ENCODE measurements at regions not wholly inside any gene's neighbourhood (a gene's known extent, or its start where the extent isn't known, plus 50 kb on each side); places are given as distances from the start of the nearest gene placed in this dataset.
"Not testable (repeated sequence)": the region's sequence is repeated elsewhere in the genome, so short reads cannot be mapped to it uniquely, and the experiment has no call there.

DNA sequence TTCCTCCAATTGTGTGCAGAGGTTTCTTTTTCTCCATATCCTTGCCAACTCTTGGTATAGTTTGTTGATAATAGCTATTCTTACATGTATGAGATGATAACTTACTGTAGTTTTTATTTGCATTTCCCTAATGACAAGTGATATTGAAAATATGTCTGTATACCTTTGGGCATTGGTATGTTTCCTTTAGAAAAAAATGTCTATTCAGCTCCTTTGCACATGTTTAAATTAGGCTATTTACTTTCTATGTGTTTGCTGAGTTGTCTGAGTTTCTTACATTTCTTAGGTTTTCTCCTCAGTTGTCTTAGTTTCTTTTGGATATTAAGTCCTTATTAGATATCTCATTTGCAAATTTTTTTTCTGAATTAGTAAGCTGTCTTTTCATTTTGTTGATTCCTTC, 487.3 kb upstream of the EPHA5 start:
- DNase-seq (ENCODE audit: low spot score): no peak

DNA sequence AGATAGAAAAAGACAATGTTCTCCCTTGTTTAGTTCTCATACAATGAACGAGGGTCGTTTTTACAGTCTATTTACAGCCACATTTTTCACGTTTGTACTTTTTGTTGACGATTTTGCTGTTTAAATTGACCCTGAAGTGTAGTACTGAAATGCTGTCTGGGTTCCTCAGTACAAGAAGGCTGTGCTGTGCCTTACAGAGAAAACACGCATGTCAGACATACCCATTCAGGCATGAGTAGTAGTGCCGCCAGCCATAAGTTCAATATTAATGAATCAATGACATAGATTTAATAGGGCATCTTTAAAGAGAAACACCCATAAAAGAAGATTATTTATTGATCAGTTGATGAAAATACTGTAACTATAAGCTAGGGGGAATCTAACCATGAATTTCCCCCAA, 459.8 kb upstream of the EPHA5 start:
- DNase-seq (ENCODE audit: low spot score): no peak

DNA sequence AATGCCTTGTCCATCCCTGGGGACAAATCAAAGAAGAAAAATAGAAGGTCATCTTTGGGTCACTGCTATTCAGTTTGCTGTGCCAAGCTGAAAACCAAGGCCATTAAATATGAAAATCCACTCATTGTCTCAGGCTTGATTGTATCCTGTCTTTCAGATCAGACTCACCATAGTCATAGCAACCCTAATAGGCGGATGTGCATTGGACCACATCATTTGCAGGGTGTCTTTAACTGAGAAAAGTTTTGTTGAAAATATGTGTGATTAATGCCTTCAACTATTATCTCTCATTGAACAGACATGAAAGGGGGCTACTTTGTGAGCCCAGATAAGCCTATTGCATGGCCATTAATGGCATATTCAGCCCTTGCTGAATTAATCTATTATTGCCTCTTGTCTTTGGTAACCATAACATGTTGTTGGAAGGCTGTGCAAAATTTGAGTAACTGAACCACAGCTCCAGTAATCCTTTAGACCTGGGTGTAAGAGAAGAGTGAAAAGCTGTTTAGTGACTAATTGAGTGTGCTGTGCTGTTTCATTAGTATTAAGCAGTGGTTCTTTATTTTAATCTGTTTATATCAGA, 453.6 kb upstream of the EPHA5 start:
- DNase-seq (ENCODE audit: low spot score): no peak

DNA sequence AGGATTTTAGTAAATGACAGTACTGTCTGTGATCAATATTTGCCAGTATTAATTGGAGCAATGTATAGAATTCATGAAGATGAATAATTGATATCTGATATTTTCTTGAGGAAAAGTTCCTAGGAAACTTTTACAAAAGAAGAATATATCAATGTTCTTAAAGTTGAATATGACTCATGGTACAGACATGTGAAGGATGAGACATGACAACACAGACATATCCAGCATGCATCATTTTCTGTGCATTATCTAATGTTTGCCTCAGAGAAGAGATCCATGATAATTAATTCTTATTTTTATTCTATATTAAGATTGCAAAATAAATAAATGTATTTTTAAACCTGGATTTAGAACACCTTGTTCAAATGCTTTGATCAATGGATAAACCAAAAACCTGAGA, 452.9 kb upstream of the EPHA5 start:
- no peak for DNase-seq (ENCODE audit: low spot score)

DNA sequence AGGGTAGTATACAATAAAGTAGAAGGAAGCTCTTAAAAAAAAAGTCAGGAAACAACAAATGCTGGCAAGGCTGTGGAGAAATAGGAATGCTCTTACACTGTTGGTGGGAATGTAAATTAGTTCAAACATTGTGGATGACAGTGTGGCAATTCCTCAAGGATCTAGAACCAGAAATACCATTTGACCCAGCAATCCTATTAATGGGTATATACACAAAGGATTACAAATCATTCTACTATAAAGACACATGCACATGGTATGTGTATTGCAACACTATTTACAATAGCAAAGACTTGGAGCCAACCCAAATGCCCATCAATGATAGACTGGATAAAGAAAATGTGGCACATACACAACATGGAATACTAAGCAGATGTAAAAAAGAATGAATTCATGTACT, 444.9 kb upstream of the EPHA5 start:
- DNase-seq (ENCODE audit: low spot score): not testable (repeated sequence)

DNA sequence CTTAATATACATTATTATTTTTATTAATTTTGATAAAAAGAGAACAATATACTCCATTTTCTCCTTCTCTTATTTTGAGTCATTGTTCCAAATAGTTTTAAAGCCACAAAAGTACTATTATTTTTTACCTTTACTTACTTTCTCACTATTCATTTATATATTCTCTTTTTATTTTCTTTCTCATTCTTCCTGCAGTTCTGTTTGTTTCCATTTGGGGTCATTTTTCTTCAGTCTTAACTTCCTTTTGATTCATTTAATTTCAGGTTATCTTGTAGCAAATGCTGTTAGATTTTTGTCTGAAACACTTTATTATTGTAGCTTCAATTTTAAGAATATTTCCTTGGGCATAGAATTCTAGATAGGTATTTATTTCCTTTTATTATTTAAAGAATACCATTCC, 438.6 kb upstream of the EPHA5 start:
- DNase-seq (ENCODE audit: low spot score): no peak

DNA sequence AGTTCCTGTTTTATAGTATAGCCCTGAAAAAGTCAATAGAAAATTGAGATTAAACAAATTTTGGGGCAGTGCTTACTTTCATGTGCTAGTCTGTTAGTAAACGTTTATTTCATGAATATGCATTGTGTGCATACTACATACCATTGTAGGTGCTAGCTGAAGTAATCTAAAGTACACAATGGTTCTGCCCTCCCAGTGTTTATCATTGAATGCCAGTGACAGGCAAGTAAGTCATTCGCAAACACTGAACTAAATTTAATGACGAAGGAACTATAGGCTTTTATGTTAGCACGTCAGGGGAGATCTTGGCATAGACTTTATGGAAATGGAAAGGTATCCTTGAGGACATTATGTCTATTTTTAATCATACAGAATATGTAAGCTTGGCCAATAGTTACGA, 426.9 kb upstream of the EPHA5 start:
- no peak for DNase-seq (ENCODE audit: low spot score)

DNA sequence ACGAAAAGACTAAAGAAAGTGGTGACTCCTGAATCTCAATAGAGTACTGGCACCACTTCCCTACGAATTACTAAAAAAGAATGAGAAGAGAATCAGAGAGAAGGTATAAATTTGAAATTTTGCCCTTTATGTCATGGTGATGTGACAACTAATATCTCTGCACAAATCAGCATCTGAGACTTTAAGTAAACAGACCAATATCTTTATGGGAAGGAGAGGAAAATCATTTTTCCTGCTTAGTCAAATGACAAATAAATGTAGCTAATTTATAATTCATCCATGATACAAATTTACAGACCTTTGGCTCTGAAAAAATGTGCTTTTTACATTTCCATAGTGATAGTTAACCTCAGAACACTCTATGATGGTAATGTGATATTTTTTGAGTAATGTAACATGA, 424.8 kb upstream of the EPHA5 start:
- no peak for DNase-seq (ENCODE audit: low spot score)

DNA sequence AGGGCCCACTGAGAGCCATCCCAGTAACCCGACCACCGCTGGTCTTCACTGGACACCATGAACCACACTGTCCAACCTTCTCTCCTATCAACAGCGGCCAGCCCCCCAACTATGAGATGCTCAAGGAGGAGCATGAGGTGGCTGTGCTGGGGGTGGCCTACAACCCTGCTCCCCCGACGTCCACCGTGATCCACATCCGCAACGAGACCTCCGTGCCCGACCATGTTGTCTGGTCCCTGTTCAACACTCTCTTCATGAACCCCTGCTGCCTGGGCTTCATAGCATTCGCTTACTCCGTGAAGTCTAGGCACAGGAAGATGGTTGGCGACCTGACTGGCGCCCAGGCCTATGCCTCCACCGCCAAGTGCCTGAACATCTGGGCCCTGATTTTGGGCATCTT, 423.8 kb upstream of the EPHA5 start:
- no peak for DNase-seq (ENCODE audit: low spot score)

DNA sequence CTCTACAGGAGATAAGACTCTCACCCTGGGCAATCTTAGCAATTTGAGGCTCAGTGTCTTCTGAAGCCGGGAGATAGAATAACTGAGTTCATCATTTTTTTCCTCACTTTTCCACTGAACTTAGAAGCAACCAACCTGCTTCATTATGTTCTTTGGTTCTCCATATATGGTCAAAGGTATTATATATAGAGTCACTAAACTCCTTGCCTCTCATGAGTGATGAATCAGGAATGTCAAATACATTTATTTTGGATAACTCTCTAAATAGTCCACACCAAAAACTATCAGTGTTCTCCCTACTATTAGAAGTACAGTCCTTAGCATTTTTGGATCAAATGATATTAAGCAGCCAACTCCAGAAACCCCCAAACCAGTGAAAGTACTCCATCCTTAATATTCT, 421.5 kb upstream of the EPHA5 start:
- DNase-seq (ENCODE audit: low spot score): no peak

DNA sequence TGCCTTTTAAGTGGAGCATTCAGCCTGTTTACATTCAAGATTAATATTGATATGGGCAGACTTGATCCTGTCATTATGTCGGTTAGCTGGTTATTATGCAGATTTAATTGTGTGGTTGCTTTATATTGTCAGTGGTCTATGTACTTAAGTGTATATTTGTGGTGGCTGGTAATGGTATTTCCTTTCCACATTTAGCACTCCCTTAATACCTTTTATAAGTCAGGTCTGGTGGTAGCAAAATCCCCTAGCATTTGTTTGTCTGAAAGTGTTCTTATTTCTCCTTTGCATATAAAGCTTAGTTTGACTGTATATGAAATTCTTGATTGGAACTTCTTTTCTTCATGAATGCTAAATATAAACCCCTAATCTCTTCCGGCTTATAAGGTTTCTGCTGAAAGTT, 403.7 kb upstream of the EPHA5 start:
- no peak for DNase-seq (ENCODE audit: low spot score)

DNA sequence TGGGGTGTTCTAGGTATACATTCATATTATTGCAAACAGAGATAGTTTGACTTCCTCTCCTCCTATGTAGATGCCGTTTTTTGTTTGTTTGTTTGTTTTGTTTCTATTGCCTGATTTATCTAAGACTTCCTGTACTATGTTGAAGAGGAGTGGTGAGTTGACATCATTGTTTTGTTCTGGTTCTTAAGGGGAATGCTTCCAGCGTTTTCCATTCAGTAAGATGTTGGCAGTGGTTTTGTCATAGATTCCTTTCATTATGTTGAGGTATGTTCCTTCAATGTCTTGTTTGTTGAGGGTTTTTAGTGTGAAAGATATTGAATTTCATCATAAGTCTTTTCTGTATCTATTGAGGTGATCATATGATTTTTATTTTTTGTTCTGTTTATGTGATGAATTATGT, 401.6 kb upstream of the EPHA5 start:
- DNase-seq (ENCODE audit: low spot score): no peak

DNA sequence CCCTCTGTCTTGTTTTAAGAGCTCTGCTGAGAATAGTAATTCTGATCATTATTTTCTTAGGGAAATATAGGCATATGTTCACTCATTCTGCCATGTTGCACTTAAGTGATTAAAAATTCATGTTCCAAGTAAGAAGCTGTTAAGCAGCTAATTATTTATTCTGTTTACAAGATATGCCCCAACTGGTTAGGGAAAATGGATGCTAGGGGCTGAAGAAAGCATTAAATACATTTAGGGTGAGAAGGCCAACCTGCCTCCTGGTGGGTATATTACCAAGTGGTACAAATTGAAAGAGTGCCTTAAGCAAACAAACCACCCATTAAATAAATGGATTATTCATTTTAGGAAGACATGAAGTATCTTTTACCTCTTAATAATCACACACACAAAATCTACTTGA, 392.6 kb upstream of the EPHA5 start:
- no peak for DNase-seq (ENCODE audit: low spot score)

DNA sequence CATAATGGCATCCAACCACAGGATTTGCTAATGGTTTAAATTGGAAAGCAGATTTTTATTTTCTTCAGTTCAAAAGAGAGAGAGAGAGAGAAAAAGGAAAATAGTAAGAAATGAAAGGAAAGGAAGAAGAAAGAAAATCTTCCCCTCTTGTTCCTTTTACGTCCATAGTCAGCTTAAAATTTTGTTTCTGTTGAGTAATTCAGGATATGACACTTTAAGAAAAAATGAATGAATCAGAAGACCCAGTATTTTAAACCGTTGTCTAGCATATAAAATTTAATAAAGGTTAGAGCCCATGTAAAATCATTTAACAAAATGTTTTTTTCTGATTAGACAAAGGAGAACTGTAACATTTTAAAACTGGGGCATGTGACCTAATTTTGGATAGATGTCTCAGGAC, 391.8 kb upstream of the EPHA5 start:
- DNase-seq (ENCODE audit: low spot score): no peak

DNA sequence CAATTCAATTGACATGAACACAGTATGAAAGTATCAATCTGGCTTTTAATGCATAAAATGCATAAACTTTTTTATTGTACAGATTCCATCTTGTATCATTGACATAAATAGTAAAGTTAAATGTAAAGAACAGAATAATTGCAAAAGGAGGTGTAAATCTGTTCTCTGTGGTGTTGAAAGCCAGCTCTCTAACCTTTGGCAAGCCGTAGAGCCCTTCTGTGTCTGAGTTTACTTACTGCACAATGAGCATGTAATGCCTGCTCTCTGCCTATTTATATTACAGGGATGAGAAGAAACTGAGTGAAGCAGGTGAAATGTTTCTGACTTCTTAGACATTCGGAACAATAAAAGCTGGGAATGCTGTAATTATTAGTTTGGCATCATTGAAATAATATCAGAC, 389.3 kb upstream of the EPHA5 start:
- no peak for DNase-seq (ENCODE audit: low spot score)

DNA sequence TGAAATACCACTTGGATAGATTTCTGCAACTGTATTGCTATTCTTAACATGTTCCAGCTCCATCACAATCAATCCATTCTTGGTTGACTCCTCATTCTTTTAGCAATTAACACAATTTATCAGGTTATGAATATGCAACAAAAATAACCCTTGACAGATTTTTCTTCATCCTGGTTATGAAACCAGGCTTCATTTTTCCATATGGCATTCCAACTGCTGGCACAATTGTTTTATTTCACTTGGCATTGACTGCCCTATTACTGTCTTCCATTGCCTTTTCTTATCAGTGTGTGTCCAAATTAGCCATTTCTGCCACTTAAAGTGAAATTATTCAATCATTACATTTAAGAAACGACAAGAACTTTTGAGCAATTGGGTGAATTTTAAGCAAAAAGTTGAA, 388.8 kb upstream of the EPHA5 start:
- DNase-seq (ENCODE audit: low spot score): no peak

DNA sequence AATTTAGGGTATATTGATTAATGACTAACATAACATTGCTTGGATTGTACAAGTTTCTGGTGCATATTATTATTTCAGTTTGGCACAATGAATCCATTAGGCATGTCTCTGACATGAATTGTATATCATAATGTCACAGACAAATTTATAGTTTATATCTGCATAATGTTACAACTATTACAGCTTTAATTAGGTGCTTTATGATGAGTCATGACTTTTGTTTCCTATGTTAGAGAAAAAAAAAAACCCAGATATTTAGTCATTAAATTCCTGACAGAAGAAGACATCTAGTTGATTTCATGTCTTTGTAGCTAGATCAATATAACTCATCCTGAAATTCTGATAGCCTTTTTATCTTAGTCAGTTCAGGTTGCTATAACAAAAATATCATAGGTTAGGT, 385.7 kb upstream of the EPHA5 start:
- DNase-seq (ENCODE audit: low spot score): no peak

DNA sequence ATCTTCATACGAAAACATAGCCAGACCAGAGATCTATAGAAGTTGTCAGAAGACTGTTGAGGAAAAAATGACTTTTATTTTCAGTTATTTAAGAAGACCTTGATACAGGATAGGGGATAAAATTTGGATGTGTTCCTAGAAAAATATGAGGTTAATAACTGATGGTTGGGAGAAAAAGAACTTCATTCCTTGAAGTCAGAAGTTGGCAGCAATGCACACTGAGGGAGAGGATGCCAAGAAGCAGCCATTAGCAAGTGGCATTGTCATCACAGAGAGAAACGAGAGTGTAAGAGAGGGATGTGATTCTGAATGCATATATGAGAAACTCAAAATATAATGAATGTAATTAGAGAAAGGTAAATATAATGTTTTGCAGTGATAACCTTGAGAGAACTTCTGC, 382.1 kb upstream of the EPHA5 start:
- DNase-seq (ENCODE audit: low spot score): no peak

DNA sequence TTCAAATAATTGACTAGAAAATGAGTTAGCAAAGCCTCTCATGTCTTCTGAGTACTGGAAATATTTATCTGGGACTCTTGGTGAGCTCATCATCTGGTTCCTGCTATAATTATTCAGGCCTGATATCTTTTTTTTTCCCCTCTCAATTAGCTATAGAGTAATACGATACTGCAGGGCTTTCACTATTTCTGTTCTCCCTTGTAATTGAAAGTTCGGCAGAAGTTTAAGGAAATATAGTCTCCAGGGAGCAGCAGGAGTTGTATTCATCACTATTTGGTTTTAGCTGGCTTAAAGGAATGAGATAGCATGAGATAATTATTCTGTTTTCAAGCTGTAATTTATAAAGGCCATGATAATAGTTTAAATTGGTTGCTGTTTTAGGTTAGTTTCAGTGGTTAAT, 378.6 kb upstream of the EPHA5 start:
- DNase-seq (ENCODE audit: low spot score): no peak

DNA sequence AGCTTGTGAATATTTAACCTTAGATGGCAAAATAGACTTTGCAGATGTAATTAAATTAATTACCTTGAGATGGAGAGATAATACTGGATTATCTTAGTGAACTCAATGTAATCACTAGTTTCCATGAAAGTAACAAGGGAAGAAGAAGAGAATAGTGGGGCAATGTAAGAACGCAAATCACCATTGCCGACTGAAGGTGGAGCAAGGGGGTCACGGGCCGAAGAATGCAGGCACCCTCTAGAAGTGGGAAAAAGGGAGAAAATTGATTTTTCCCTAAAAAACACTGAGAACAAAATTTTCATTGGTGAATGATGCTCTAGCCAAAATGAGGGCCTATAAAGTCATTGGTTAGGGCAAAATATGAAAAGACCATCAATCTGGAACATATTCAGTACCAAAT, 375.6 kb upstream of the EPHA5 start:
- DNase-seq (ENCODE audit: low spot score): no peak

DNA sequence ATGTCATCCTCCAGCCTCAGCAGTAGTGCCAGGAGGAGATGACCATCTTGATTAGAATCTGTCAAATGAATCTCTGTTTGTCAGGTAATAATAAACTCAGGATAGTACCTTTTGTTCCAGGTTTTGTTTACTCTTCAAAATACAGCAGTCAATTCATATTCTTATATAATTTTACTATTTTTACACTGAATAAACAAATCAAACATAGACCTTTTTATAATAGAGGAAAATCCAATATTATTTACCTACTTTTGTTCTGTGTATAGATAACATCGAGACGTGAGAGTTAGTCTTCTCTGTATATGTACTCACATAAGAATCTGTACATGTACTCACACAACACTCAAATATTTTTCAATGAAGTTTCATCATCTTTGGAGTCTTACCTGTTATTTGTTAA, 365.4 kb upstream of the EPHA5 start:
- DNase-seq (ENCODE audit: low spot score): no peak

DNA sequence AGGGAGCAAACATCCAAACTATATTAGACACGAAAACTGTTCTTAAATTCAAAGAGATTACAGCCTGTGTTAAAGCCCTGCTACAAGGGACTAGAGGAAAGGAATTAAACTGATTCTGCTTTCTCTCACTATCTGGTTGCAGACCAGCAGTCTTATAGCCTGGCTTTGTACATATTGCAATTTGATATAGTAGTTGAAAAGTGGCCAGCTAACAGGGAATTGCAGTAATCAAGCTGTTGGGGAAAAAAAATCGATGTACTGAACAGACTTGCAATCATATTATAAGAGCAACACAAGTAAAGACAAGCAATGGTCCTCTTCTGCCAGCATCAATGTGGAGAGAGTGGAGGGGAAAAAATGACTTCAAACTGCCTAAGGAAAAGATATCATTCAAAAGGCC, 364.4 kb upstream of the EPHA5 start:
- no peak for DNase-seq (ENCODE audit: low spot score)

DNA sequence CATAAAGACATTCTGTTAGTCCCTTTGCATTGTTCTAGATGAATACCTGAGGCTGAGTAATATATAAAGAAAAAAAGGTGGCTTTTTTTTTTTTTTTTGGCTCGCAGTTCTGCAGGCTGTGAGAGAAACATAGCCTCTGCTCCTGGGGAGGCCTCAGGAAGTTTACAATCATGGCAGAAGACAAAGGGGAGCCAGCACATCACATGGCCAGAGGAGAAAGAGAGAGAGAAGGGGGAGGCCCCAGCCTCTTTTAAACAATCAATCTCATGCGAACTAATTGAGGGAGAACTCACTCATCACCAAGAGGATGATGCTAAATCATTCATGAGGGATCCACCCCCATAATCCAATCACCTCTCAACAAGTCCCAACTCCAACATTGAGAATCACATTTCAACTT, 364.0 kb upstream of the EPHA5 start:
- DNase-seq (ENCODE audit: low spot score): no peak

DNA sequence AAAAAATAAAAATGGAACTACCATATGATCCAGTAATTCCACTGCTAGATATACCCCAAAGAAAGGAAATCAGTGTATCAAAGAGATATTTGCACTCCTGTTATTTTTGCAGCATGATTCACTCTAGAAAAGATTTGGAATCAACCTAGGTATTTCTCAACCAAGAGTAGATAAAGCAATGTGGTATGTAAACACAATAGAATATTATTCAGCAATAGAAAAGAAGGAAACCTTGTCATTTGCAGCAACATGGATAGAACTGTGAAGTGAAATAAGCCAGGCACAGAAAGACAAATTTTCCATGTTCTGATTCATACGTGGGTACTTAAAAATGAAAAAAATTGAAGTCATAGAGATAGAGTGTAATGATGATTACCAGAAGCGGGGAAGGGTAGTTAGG, 362.3 kb upstream of the EPHA5 start:
- no peak for DNase-seq (ENCODE audit: low spot score)

DNA sequence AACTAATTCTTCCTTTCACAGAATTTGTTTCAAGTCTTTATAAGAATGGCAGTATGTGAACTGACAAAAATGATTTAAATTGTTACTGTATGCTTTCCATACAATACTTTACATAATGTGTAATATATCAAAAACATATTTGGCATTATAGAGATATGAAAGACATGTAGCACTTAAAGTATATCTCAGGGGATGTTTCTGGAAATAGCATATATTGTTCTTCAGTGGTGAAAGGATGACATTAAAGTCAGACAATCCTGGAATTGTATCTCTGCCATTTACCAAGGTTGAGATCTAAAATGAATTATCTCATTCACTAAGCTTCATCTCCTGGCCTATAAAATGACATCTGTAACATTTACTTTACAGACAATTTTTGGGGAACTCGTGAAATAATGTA, 358.4 kb upstream of the EPHA5 start:
- no peak for DNase-seq (ENCODE audit: low spot score)
